CD4-positive, CD25-positive, alpha-beta regulatory T cell (primary cell): ENCODE measurements at regions not wholly inside any gene's neighbourhood (a gene's known extent, or its start where the extent isn't known, plus 50 kb on each side); places are given as distances from the start of the nearest gene placed in this dataset.

ENCODE experiments used
- ATAC-seq, 2 donors: fragments of 150-1000 bp; cut with Tn5 transposase; one replicate each; pipeline ENCODE4 v1.10.0; 2021; ENCODE audit warnings: low read depth in 2 of 2, moderate number of reproducible peaks in 2 of 2, moderate library complexity in 1 of 2
- DNase-seq, 3 donors: peaks; one replicate each; pipeline versions ENCODE4 v3.0.0 to v3.0.0-alpha.2; 2012 to 2022; ENCODE audit warnings: mixed read lengths in 1 of 3
- H3K27ac ChIP-seq: one replicate; pipeline ENCODE4 v1.7.0; 2013; ENCODE audit warnings: mild to moderate bottlenecking, low read length; ENCODE audit not compliant: insufficient read depth, poor library complexity, severe bottlenecking
- H3K27me3 ChIP-seq: one replicate; pipeline ENCODE4 v1.7.0; 2013; ENCODE audit warnings: low read length; ENCODE audit not compliant: control insufficient read depth, insufficient read depth
- H3K36me3 ChIP-seq: one replicate; pipeline ENCODE4 v1.7.0; 2013; ENCODE audit warnings: mild to moderate bottlenecking, low read length, moderate library complexity; ENCODE audit not compliant: control insufficient read depth, insufficient read depth
- H3K4me1 ChIP-seq: 2 replicates; pipeline ENCODE4 v1.7.0; 2013; ENCODE audit warnings: mild to moderate bottlenecking, low read length; ENCODE audit not compliant: insufficient read depth, control insufficient read depth, poor library complexity, severe bottlenecking
- H3K4me3 ChIP-seq: one replicate; pipeline ENCODE4 v1.7.0; 2013; ENCODE audit warnings: low read depth, mild to moderate bottlenecking, low read length, moderate library complexity
- H3K9me3 ChIP-seq, 2 experiments: 1 replicate in 1 of 2; 2 replicates in 1 of 2; pipeline ENCODE4 v1.7.0; 2013; ENCODE audit warnings: low read length in 2 of 2, mild to moderate bottlenecking in 1 of 2, moderate library complexity in 1 of 2; ENCODE audit not compliant: control insufficient read depth in 2 of 2
- H3K27ac Mint-ChIP-seq, 3 donors: one replicate each; pipeline ENCODE4 v1.8.0; 2020 to 2022; ENCODE audit warnings: mild to moderate bottlenecking in 3 of 3, mixed read lengths in 3 of 3, moderate library complexity in 2 of 3
- H3K27me3 Mint-ChIP-seq: one replicate; pipeline ENCODE4 v1.8.0; 2022; ENCODE audit warnings: mild to moderate bottlenecking, mixed read lengths
- H3K36me3 Mint-ChIP-seq: one replicate; pipeline ENCODE4 v1.8.0; 2020; ENCODE audit warnings: mixed read lengths
- H3K4me1 Mint-ChIP-seq, 4 donors: one replicate each; pipeline ENCODE4 v1.8.0; 2020 to 2022; ENCODE audit warnings: mixed read lengths in 4 of 4, mild to moderate bottlenecking in 1 of 4
- H3K4me3 Mint-ChIP-seq, 4 donors: one replicate each; pipeline ENCODE4 v1.8.0; 2020 to 2022; ENCODE audit warnings: mild to moderate bottlenecking in 4 of 4, mixed read lengths in 4 of 4, moderate library complexity in 3 of 4
- H3K9me3 Mint-ChIP-seq, 7 donors: one replicate each; pipeline ENCODE4 v1.8.0; 2020 to 2022; ENCODE audit warnings: mixed read lengths in 7 of 7, mild to moderate bottlenecking in 3 of 7, moderate library complexity in 2 of 7

DNA sequence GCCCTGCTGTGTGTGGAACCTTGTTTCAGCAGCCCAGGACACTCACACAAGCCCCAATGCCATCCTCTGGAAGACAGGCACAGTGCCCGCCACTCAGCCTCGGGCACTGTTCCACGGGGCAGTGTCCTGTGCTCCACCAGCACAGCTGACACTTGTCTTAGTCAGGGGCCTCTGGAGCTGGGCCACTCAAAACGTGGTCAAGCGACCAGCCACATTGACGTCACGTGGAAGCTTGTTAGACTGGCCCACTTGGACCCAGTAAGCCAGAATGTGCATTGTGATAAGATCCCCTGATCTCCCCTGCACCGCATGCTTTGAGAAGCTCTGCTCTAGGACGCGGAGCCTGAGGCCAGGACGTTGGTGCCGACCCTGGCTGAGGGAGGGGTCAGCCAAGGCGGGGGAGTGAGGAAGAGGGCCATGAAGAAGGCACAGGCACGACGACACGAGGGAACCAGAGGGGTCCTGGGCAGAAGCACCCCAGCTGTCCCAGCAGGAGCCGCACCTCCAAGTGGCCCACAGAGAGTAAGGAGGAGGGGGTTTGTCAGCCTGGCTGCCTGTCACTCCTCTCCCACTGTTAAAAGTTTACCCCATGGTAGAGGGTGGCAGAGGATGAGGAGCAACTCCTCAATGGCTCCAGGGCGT is 64.6 kb downstream of the LINC01488 start:
- DNase-seq = no peak
- Histone ChIP-seq H3K9me3 (peaks cover 10 to 12% of the 10 kb centered on the region in 2 experiments), H3K27ac (no peak overlapping the region), H3K27me3 (no peaks in the 10 kb centered on the region), H3K4me3 (no peak overlapping the region), H3K4me1 (no peaks in the 10 kb centered on the region), H3K36me3 (no peaks in the 10 kb centered on the region)
- H3K36me3 Mint-ChIP-seq = no peaks in the 10 kb centered on the region
- peaks cover 2 to 17% (median 10%) of the 10 kb centered on the region in 7 donors for H3K9me3 Mint-ChIP-seq
- H3K4me1 Mint-ChIP-seq = peaks cover 0 to 7% (median 2%) of the 10 kb centered on the region in 4 donors
- H3K27me3 Mint-ChIP-seq = peaks cover 11% of the 10 kb centered on the region
- H3K27ac Mint-ChIP-seq = no peak overlapping the region
- ATAC-seq = no peak
- no peak overlapping the region for H3K4me3 Mint-ChIP-seq

GRCh38 chr11:69546735-69547370 is 65.4 kb downstream of the LINC01488 start:
- Mint-ChIP-seq H3K4me3 (no peak overlapping the region), H3K27ac (no peak overlapping the region), H3K4me1 (peaks cover 0 to 7% (median 2%) of the 10 kb centered on the region in 4 donors), H3K9me3 (peaks cover 2 to 20% (median 10%) of the 10 kb centered on the region in 7 donors), H3K27me3 (peaks cover 11% of the 10 kb centered on the region), H3K36me3 (no peaks in the 10 kb centered on the region)
- Histone ChIP-seq H3K4me3 (no peak overlapping the region), H3K4me1 (no peaks in the 10 kb centered on the region), H3K27ac (no peak overlapping the region), H3K27me3 (no peaks in the 10 kb centered on the region), H3K36me3 (no peaks in the 10 kb centered on the region), H3K9me3 (peaks cover 10 to 12% of the 10 kb centered on the region in 2 experiments)
- ATAC-seq (no peak), DNase-seq (peak in 1 of 3 donors; percentile 8)

- H3K9me3 ChIP-seq = peaks cover 10 to 12% of the 10 kb centered on the region in 2 experiments
- no peak overlapping the region for H3K4me3 ChIP-seq
- H3K4me1 Mint-ChIP-seq = peaks cover 0 to 7% (median 2%) of the 10 kb centered on the region in 4 donors
- H3K4me3 Mint-ChIP-seq = no peak overlapping the region
- ATAC-seq (no peak), DNase-seq (no peak)
- H3K36me3 ChIP-seq = no peaks in the 10 kb centered on the region
- H3K9me3 Mint-ChIP-seq = peaks cover 2 to 23% (median 11%) of the 10 kb centered on the region in 7 donors
- no peaks in the 10 kb centered on the region for H3K36me3 Mint-ChIP-seq
- no peak overlapping the region for H3K27ac Mint-ChIP-seq
- no peaks in the 10 kb centered on the region for H3K4me1 ChIP-seq
- no peak overlapping the region for H3K27ac ChIP-seq
- H3K27me3 Mint-ChIP-seq = peaks cover 16% of the 10 kb centered on the region
- H3K27me3 ChIP-seq = no peaks in the 10 kb centered on the region
These were observed 69.4 kb downstream of the LINC01488 start for GRCh38 chr11:69550846-69551245.

- H3K4me3 Mint-ChIP-seq = peak overlapping the region in 1 of 4 donors; percentile 52
- Histone ChIP-seq H3K36me3 (no peaks in the 10 kb centered on the region), H3K9me3 (peaks cover 10 to 12% of the 10 kb centered on the region in 2 experiments), H3K4me3 (no peak overlapping the region), H3K4me1 (no peaks in the 10 kb centered on the region), H3K27ac (no peak overlapping the region), H3K27me3 (no peaks in the 10 kb centered on the region)
- DNase-seq = no peak
- peaks cover 2 to 23% (median 11%) of the 10 kb centered on the region in 7 donors for H3K9me3 Mint-ChIP-seq
- peaks cover 11% of the 10 kb centered on the region for H3K27me3 Mint-ChIP-seq
- H3K36me3 Mint-ChIP-seq = no peaks in the 10 kb centered on the region
- H3K4me1 Mint-ChIP-seq = peaks cover 0 to 4% (median 0%) of the 10 kb centered on the region in 4 donors
- ATAC-seq = no peak
- H3K27ac Mint-ChIP-seq = no peak overlapping the region
These were observed 70.5 kb downstream of the LINC01488 start for GRCh38 chr11:69551963-69552362.

GRCh38 chr11:69552951-69553350 is 71.5 kb downstream of the LINC01488 start:
- Histone ChIP-seq H3K4me3 (no peak overlapping the region), H3K9me3 (peaks cover 10 to 12% of the 10 kb centered on the region in 2 experiments), H3K4me1 (peaks cover under 1% of the 10 kb centered on the region), H3K36me3 (no peaks in the 10 kb centered on the region), H3K27me3 (no peaks in the 10 kb centered on the region), H3K27ac (no peak overlapping the region)
- ATAC-seq (no peak), DNase-seq (no peak)
- Mint-ChIP-seq H3K27me3 (peaks cover 9% of the 10 kb centered on the region), H3K4me1 (peaks cover 0 to 7% (median 0%) of the 10 kb centered on the region in 4 donors), H3K9me3 (peaks cover 2 to 23% (median 10%) of the 10 kb centered on the region in 7 donors), H3K4me3 (no peak overlapping the region), H3K36me3 (no peaks in the 10 kb centered on the region), H3K27ac (no peak overlapping the region)

DNA sequence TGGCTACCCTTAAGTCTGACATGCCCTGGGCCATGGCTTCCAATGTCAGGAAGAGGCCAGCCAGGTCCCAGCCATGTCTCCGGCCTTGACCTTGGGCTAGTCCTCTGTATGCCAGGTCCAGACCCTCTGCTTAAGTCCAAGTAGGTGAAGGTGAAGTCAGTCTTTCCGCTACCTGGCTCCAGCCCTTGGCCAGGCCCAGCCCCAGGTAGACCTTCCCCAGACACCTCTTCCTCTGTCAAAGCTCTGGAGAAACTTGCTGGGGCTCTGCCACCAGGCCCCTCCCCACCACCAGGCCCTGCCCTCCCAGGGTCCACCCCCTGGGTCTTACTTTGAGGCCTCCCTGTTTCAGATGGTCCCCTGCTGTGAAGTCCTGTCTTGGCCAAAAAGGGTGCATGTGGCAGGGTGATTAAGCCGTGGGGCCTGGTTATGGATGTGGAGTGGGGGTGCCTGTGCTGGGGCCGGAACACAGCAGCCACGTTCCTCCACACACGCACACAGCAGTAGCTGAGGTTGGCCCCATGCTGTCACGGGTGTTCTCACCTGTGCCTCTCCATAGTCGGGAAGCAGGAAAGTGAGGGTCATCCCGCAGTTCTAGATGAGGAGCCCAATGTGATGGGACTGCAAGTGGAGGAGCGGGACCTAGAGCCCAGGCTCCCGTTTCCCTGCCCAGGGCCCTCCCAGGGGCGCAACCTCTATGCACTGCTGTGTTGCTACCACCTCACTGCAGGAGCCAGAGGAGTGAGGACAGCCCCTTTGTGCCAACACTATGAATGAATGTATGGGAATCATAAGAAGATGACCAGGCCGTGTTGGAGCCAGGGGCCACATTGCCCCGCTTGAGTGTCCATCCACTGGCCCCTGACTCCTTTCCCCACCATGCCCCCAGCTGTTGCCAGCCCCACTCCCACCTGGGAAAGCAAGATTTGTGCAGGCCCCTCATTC is 72.2 kb downstream of the LINC01488 start:
- Histone ChIP-seq H3K4me1 (peaks cover 7% of the 10 kb centered on the region), H3K4me3 (no peak overlapping the region), H3K27ac (no peak overlapping the region), H3K9me3 (peaks cover 10% of the 10 kb centered on the region in 2 experiments), H3K36me3 (no peaks in the 10 kb centered on the region), H3K27me3 (no peaks in the 10 kb centered on the region)
- ATAC-seq (no peak), DNase-seq (no peak)
- Mint-ChIP-seq H3K36me3 (no peaks in the 10 kb centered on the region), H3K27ac (no peak overlapping the region), H3K27me3 (peaks cover 9% of the 10 kb centered on the region), H3K4me3 (peak overlapping the region in 1 of 4 donors; percentile 39), H3K9me3 (peaks cover 2 to 20% (median 8%) of the 10 kb centered on the region in 7 donors), H3K4me1 (peaks cover 3 to 15% (median 5%) of the 10 kb centered on the region in 4 donors)

- Mint-ChIP-seq H3K27me3 (peaks cover 11% of the 10 kb centered on the region), H3K9me3 (peaks cover 2 to 12% (median 4%) of the 10 kb centered on the region in 7 donors), H3K27ac (no peak overlapping the region), H3K36me3 (no peaks in the 10 kb centered on the region), H3K4me3 (peak overlapping the region in 1 of 4 donors; percentile 86), H3K4me1 (peaks cover 6 to 24% (median 12%) of the 10 kb centered on the region in 4 donors)
- H3K27ac ChIP-seq = no peak overlapping the region
- H3K4me1 ChIP-seq = peaks cover 14% of the 10 kb centered on the region
- no peak for ATAC-seq
- H3K4me3 ChIP-seq = no peak overlapping the region
- H3K9me3 ChIP-seq = peaks cover 0 to 2% of the 10 kb centered on the region in 2 experiments
- DNase-seq = no peak
- peaks cover 7% of the 10 kb centered on the region for H3K27me3 ChIP-seq
- H3K36me3 ChIP-seq = no peaks in the 10 kb centered on the region
These were observed 73.4 kb downstream of the LINC01488 start for GRCh38 chr11:69554849-69555248.
